HEK293 (cell line): ENCODE measurements at regions not wholly inside any gene's neighbourhood (a gene's known extent, or its start where the extent isn't known, plus 50 kb on each side); places are given as distances from the start of the nearest gene placed in this dataset.
A peak's percentile ranks its signal among the peaks of the same experiment; 100 is the strongest.

Source experiments
- CTCF ChIP-seq: fragments of 450-650 bp; formaldehyde crosslinking; IDR thresholded peaks from 2 replicates; pipeline ENCODE4 v1.5.1; 2016; ENCODE audit warnings: missing biosample characterization, missing genetic modification characterization
- ZNF404 ChIP-seq: fragments of 450-650 bp; formaldehyde crosslinking; IDR thresholded peaks from 2 replicates; pipeline ENCODE4 v1.5.1; 2017; ENCODE audit warnings: missing biosample characterization, missing genetic modification characterization

DNA sequence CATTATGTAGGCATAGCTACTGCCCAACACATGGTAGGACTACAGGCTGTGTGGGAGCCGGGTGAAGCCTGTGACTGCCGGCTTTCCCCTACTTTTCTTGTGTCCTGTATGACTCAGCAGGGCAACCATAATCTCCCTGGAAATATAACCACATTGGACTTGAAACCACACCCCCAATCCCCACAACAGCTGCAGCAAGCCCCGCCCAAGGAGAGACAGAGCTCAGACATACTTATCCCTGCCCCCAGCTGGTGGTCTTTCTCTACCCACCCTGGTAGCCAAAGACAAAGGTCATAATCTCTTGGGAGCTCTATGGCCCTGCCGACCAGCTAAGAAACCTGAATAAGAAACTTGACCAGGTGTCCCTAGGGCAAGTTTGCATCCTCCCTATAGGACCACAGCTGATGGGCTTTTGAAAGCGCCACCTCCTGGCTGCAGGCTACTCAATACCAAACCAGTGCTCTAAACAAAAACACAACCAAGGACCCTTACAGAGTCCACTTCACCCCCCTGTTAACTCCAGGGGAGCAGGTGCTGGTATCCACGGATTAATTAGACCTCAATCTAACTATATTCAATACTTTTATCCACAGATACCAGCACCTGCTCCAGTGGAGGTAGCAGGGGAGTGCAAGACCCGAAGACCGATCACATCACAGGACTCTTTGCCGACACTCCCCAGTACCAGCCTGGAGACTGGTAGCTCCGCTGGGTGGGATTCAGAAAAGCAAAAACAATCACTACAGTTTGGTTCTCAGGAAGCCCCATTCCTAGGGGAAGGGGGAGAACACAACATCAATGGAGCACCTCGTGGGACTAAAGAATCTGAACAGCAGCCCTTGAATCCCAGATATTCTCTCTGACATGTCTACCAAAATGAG is 91.2 kb downstream of the IRX5 start:
- TF ChIP-seq CTCF (tag by site-specific recombination) (peak; percentile 22; the same call in 1 of the 2 replicates), ZNF404 (no peak)
